Stimulated activated naive CD8-positive, alpha-beta T cell treated with anti-CD3 and anti-CD28 coated beads, Interleukin-15, Interleukin-2, amounts not matched to agents 100 U/mL and 50 U/mL, for 24 hours (primary cell): ENCODE measurements at regions not wholly inside any gene's neighbourhood (a gene's known extent, or its start where the extent isn't known, plus 50 kb on each side); places are given as distances from the start of the nearest gene placed in this dataset.
A peak's percentile ranks its signal among the peaks of the same experiment; 100 is the strongest.

ENCODE experiments used
- ATAC-seq: fragments of 150-1000 bp; cut with Tn5 transposase; one replicate; pipeline ENCODE4 v1.10.0; 2021
- DNase-seq: peaks from one replicate; pipeline ENCODE4 v3.0.0; 2021

- no peak for DNase-seq
Measured at GRCh38 chr3:70558956-70559355, 246.5 kb upstream of the MDFIC2 start.

GRCh38 chr3:70557976-70558375, 245.5 kb upstream of the MDFIC2 start:
- DNase-seq: no peak
- no peak for ATAC-seq

More at GRCh38 chr3:70558956-70559355, 246.5 kb upstream of the MDFIC2 start:
- no peak for ATAC-seq

- no peak for DNase-seq
- ATAC-seq: no peak
Measured at GRCh38 chr3:70556056-70556455, 243.6 kb upstream of the MDFIC2 start.

DNA sequence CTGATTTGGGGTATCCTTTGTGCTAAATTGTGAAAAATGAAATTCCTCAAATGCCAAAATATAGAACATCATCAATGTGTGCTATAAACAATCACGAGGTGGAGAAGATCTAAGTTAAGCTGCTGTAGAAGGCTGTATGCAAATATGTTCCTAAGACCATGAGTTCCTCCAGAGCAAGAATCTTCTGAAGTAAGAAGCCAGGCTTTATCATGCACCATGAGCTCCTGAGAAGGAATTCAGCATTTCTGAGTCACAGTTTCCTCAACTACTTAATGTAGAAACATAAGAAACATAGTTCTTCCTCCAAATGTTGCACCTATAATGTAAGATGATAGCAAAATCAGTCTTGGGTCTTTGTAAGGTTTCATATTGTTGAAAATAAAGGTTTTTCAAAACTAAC, 241.7 kb upstream of the MDFIC2 start:
- ATAC-seq: no peak
- no peak for DNase-seq

DNA sequence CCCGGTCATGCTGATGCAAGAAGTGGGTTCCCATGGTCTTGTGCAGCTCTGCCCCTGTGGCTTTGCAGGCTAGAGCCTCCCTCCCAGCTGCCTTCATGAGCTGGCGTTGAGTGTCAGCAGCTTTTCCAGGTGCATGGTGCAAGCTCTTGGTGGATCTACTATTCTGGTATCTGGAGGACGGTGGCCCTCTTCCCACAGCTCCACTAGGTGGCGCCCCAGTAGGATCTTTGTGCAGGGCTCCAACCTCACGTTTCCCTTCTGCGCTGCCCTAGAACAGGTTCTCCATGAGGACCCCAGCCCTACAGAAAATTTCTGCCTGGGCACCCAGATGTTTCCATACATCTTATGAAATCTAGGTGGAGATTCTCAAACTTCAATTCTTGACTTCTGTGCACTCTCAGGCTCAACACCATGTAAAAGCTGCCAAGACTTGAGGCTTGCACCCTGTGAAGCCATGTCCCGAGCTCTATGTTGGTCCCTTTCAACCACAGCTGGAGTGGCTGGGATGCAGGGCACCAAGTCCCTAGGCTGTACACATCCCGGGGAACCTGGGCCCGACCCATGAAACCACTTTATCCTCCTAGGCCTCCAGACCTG, 238.4 kb upstream of the MDFIC2 start:
- ATAC-seq (peak; percentile 46), DNase-seq (peak; percentile 82)

GRCh38 chr3:70546679-70547078, 234.2 kb upstream of the MDFIC2 start:
- ATAC-seq (no peak), DNase-seq (no peak)

GRCh38 chr3:70543493-70543892, 231.1 kb upstream of the MDFIC2 start:
- ATAC-seq: no peak
- no peak for DNase-seq

GRCh38 chr3:70539908-70540307, 227.5 kb upstream of the MDFIC2 start:
- ATAC-seq (no peak), DNase-seq (no peak)

GRCh38 chr3:70532806-70533205, 220.4 kb upstream of the MDFIC2 start:
- ATAC-seq: no peak

DNA sequence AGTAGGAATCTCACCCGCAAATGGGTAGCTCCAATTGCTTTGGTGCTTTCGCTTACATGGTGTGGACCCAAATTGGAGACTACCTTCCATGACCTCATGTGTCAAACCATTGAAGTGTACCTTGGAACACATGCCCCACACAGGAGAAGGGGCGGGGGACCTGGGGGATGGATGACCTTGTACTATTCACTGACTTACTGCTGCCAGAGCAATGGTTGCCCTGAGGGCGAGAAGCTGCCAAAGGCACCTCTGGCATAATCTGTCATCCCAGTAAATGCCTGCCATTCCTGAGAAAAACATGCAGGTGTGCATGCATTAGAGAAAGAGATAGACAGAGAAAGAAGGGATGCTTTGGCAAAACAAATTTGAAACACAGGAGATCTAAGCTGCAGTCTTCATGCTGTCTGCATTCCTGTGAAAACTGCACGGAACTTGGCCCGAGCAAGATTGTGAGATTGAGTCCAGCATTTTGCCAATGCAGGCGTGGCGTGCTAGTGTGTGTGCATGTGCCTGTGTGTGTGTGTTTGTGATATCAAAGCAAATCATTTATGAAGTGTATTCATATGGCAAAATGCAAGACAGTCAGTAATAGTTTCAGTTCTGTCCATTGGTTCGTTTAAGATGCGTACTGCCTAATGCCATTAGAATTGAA, 219.5 kb upstream of the MDFIC2 start:
- ATAC-seq: no peak
- DNase-seq: no peak

More at GRCh38 chr3:70532806-70533205, 220.4 kb upstream of the MDFIC2 start:
- DNase-seq: no peak

- DNase-seq (no peak), ATAC-seq (no peak)
Measured at GRCh38 chr3:70531063-70531657, 218.7 kb upstream of the MDFIC2 start.

DNA sequence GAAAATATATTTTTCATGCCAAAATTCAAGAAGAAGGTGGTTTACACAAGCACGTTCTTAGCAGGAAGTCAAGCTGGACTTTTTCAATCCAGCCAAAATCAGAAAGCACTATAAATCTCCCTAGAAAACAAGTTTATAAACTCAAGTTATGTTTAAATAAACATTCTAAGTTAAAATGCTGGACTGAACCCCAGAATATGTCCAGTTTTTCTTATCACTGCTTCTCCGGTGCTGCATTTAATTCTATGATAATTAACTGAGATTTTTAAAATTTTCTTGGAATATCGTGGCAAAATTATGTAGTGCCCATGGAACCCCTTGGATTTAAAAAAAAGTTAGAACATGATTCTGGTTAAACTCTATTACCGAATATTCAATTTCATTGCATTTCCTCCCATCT, 218.2 kb upstream of the MDFIC2 start:
- ATAC-seq: no peak
- no peak for DNase-seq

DNA sequence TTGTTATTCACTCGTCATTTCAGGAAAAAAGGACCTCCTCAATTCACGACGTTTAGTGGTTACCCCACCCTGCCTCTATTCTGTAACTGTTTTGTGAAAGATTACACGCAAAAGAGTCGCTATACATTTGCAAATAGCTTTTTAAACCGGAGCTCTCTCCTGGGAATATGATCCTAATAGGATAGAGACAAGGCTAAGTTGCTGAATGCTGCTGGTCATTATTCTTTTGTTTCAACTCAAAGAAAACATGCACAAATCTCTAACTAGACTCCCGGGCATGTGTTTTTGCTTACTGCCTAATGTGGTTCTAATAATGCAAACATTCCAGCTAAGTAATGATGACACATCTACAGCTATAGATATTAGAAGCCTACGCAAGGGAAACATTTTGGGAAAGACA, 214.6 kb upstream of the MDFIC2 start:
- ATAC-seq (no peak), DNase-seq (no peak)

- DNase-seq (no peak), ATAC-seq (no peak)
Measured at GRCh38 chr3:70519913-70520659, 207.6 kb upstream of the MDFIC2 start.

DNA sequence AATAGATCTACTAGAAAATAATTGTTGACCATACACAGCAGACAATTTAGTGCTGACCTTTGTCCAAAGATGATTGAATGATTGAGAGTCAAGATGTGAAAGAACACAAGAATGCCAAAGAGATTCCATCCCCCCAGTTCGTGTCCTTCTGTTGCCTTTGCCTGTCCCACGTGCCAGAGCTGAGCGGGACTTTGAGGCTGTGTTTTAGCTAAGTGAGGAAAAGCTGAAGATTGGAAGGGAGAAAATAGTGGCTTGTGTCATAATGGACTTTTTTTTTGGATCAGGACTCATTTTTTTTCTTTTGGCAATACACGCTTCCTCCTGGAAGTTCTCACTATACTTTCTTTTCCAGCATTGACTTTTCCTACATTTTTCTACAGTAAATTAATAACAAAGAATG, 206.6 kb upstream of the MDFIC2 start:
- no peak for ATAC-seq

DNA sequence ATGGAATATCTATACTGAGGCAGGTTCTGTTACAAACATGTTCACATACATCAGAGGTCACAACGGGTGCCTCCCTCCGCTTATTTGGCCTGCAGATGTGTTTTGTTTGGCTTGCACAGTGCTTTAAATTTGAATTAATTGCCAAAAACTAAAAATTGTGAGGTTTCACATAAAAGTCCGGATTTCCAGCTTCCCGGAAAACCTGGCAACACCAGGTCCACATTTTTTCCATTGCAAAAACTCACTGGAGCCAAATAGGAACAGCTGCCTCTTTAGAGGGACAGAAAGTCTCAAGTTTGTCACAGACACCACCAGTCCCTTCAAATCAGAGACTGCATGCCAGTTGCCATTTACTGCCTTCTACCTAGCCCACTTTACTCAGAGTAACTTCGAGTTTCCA, 205.9 kb upstream of the MDFIC2 start:
- ATAC-seq: no peak
- no peak for DNase-seq

More for the DNA sequence above, 206.6 kb upstream of the MDFIC2 start:
- DNase-seq: no peak

GRCh38 chr3:70517124-70517890, 204.9 kb upstream of the MDFIC2 start:
- ATAC-seq: no peak

DNA sequence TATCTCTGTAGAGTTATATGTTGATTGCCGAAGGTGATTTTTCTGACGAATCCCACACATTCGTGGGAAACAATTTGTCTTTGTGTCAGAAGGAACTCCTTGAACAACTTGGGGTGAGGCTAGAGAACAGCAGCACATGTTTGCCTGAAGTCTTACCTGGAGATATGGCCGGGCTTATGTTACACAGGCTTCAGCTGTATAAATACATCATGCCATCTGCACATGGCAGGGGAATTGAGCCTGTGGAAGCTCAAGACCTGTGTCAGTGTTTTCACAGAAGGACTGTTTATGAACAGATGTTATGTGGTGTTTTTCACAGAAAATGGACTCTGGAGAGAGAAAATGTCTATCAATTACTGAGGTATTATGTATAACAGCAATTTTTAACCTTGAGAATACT, 203.6 kb upstream of the MDFIC2 start:
- ATAC-seq: no peak
- DNase-seq: no peak

More at GRCh38 chr3:70517124-70517890, 204.9 kb upstream of the MDFIC2 start:
- DNase-seq: no peak

DNA sequence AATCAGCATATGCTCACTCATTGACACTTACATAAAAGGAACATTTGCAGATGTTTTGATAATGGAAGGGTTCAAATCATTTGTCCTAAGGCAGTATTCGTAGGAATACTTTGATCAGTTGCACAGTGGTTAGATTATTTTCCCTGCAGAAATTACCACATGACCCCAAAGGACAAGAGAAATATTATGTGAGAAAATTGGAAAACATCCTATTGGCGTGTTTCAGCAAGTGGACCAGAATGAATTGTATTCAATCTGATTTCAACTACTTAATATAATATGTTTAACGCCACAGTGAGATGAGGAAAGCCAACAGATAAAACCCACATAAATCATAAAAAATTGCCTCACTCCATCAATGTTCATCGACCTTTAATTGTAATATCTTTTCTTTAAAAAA, 195.0 kb upstream of the MDFIC2 start:
- no peak for DNase-seq
- no peak for ATAC-seq

DNA sequence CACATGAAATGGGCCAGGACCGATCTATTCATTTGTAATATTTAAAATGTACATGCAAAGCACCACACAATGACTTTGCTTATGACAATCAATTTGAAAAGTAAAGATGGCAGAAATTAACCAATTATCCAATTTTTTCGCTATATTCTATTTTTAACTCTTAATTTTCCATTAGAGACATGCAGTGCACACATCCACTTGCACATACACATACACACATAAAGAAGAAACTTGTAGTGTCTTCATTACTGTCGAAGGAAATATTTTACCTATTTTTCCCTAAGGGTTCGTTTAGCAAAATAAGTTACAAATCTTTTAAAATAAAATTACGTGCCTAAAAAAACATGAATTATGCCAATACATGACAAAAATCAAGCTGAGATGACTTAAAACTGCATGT, 194.3 kb upstream of the MDFIC2 start:
- no peak for ATAC-seq

DNA sequence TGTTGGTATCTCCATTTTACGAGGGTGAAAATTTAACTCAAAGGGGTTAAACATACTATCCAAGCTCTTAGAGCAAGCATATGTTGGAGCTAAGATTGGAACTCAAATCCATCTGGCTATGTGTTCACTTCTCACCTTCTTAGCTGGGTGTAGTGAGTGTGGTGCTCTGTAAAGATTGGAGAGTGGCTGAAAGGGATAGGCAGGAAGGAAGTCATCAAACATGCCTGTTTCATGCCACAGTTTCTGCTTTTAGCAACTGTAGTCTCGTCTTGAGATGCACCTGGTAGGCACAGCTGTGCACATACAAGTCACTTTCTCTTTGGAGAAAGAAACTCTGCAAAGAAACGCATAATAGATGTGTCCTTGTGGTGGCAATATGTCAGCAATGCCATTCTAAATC, 189.1 kb upstream of the MDFIC2 start:
- ATAC-seq (no peak), DNase-seq (no peak)

More for the DNA sequence above, 194.3 kb upstream of the MDFIC2 start:
- no peak for DNase-seq

GRCh38 chr3:70488816-70489215, 176.4 kb upstream of the MDFIC2 start:
- no peak for DNase-seq
- ATAC-seq: no peak
